Dedifferentiated amniotic fluid mesenchymal stem cell (primary cell): ENCODE measurements at regions not wholly inside any gene's neighbourhood (a gene's known extent, or its start where the extent isn't known, plus 50 kb on each side); places are given as distances from the start of the nearest gene placed in this dataset.

Experiments used
- DNase-seq: peaks from one replicate; pipeline ENCODE4 v3.0.0-alpha.2; 2016; ENCODE audit errors: extremely low spot score

GRCh38 chr2:15883684-15884083 lies 56.7 kb upstream of the MYCN start:
- DNase-seq: no peak

GRCh38 chr2:15884790-15885189 lies 55.6 kb upstream of the MYCN start:
- DNase-seq: no peak

DNA sequence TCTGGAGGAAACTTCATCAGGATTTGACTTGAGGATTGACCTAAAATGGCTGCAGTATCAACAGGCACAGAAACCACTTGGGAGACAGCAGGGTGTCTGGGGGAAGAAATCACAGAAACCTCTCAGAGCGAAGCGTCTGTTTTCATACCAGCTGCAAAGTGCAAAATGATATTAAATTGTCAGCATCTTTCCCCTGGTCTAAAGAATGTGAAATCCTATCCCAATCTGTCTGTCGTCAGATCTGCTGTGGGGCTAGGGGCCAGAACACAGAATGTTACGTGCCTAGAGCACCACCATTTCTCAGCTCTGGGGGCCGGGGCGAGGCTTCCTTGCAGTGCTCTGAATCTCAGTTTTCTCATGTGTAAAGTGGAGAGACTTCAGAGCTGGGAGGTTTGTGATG lies 54.1 kb upstream of the MYCN start:
- no peak for DNase-seq

DNA sequence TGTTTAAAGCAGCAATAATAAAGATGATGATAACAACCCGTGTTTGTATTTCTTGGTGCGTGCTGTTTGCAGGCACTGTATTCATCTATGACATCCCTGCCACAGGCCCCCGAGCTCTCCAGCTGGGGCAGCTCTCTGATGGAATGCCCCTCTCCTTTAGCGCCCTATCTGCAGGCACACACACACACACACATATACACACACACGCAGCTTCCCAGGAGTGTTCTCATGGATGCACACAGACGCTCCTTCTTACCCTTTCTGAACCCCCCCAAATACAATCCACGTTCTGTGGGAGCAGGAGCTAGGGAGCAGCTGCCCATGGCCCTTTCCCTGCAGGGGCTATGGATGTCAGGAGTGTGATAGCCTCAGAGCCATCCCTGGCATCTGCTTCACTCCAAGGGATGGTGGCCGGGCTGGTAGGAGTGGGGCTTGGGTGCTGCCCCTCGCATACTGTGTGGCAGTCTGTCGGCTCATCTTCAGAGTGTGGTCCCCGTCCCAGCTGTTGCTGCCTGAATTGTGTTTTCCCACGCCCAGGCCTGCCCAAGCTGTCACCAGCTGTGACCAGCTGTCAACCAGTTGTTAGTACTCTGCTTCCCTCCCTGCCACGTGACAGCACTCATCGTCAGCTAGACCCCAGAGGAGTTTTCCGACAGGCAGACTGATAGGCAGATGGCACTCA lies 50.8 kb upstream of the MYCN start:
- no peak for DNase-seq

DNA sequence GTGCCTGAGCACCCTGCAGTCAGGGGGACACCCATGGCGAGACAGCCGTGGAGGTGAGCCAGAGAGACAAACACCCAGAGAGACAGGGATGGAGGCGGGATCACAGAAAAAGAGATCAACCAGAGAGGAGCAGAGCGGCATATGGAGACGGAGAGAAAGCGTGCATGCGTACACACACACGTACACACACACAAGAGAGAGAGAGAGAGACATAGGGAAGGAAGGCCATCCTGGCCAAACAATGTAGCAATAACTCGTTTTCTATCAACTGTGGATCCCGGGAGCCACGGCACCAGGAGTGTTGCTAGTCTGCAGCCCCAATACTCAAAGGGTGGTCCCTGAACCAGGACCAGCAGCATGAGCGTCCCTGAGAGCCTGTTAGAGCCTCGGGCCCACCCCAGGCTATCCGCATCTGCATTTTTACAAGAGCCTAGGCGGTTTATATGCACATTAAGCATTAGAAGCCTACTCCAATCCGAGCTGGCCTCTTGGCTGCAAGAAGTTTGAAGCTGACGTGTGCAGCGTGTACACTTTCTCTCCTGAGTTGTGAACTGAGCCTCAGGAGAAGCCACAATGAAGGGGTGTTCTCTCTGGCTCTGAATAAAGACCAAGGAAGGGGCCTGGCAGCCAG lies 50.1 kb upstream of the MYCN start:
- DNase-seq: no peak
